ENCODE measurements at regions not wholly inside any gene's neighbourhood (a gene's known extent, or its start where the extent isn't known, plus 50 kb on each side); places are given as distances from the start of the nearest gene placed in this dataset.
"Not testable (repeated sequence)": the region's sequence is repeated elsewhere in the genome, so short reads cannot be mapped to it uniquely, and the experiment has no call there.

DNA sequence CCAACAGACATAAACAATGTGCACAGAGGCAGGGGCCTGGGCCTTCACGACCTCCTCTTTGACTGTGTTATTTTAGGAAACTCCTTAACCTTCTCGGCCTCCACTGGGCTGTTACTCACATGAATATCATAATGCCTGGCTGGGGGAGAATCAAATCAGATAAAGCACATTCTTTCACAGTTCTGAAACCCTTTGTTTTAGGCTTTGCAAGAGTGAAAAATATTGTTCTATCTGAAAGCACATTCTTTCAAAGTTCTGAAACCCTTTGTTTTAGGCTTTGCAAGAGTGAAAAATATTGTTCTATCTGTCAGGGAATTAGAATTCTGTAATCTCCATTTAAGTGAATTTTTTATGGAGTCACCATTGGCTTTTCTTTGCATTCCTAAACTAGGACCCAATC, 50.7 kb upstream of the SYNDIG1 start:
- H3K4me3 ChIP-seq (replicated peaks; ENCODE audit: low read depth, low read length): no peak overlapping the region
- DNase-seq (ENCODE audit: low read depth): no peak
- TF ChIP-seq, protein P1, sequence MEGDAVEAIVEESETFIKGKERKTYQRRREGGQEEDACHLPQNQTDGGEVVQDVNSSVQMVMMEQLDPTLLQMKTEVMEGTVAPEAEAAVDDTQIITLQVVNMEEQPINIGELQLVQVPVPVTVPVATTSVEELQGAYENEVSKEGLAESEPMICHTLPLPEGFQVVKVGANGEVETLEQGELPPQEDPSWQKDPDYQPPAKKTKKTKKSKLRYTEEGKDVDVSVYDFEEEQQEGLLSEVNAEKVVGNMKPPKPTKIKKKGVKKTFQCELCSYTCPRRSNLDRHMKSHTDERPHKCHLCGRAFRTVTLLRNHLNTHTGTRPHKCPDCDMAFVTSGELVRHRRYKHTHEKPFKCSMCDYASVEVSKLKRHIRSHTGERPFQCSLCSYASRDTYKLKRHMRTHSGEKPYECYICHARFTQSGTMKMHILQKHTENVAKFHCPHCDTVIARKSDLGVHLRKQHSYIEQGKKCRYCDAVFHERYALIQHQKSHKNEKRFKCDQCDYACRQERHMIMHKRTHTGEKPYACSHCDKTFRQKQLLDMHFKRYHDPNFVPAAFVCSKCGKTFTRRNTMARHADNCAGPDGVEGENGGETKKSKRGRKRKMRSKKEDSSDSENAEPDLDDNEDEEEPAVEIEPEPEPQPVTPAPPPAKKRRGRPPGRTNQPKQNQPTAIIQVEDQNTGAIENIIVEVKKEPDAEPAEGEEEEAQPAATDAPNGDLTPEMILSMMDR (IDR thresholded peaks at IDR 0.05; ENCODE audit: low read length, missing control alignments): no peak

DNA sequence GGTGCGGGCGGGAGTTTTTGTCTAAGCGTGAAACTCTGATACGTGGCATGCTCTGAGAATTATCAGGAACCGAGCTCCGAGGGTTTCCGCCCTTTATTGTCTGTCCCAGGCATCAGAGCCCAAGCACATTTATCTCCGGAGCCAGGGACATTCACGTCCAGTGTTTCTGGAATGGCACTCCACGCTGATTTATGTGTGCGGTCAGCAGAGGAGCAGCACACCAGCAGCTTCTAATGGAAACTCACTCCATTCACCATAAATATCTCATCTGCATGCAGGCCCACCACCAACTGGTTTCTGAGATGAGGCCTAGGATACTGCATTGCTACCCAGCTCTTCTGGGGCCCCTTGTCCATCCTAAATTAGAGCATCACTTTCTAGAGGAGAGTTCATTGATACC, 51.9 kb upstream of the SYNDIG1 start:
- DNase-seq (ENCODE audit: low read depth): no peak
- no peak overlapping the region for H3K4me3 ChIP-seq (replicated peaks; ENCODE audit: low read depth, low read length)
- TF ChIP-seq, protein P1 (IDR thresholded peaks at IDR 0.05; ENCODE audit: low read length, missing control alignments): no peak

DNA sequence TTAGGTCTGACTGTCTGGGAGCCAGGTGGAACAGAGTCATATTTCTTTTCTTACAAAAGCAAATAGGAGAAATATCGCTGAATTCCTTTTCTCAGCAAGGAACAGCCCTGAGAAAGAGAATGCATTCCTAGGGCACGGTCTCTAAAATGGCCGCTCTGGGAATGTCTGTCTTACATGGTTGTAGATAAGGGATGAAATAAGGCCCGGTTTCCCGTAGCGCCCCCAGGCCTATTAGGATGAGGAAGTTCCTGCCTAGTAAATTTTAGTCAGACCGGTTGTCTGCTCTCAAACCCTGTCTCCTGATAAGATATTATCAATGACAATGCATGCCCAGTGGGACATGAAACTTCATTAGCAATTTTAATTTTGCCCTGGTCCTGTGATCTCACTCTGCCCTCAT, 54.0 kb upstream of the SYNDIG1 start:
- not testable (repeated sequence) for H3K4me3 ChIP-seq (replicated peaks; ENCODE audit: low read depth, low read length); DNase-seq (ENCODE audit: low read depth)

DNA sequence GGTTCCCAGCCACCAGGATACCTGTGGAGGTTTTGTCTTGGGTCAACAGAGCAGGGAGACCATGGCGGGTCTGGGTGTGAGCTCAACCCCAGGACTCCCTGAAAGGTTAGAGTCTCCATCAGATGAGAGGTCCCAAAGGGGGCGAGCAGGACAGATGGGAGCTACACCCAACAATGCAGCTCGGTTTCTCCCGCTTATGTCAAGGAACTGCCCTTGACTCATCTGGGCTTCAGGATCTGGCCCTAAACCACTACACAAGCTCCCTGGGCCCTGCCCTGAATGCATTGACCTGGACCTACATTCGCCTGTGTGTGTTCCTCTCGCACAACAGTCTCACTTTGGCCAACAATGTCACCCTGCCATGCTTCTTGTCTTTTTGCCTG, 57.6 kb upstream of the SYNDIG1 start:
- DNase-seq (ENCODE audit: low read depth): no peak
- TF ChIP-seq, protein P1 (IDR thresholded peaks at IDR 0.05; ENCODE audit: low read length, missing control alignments): no peak

DNA sequence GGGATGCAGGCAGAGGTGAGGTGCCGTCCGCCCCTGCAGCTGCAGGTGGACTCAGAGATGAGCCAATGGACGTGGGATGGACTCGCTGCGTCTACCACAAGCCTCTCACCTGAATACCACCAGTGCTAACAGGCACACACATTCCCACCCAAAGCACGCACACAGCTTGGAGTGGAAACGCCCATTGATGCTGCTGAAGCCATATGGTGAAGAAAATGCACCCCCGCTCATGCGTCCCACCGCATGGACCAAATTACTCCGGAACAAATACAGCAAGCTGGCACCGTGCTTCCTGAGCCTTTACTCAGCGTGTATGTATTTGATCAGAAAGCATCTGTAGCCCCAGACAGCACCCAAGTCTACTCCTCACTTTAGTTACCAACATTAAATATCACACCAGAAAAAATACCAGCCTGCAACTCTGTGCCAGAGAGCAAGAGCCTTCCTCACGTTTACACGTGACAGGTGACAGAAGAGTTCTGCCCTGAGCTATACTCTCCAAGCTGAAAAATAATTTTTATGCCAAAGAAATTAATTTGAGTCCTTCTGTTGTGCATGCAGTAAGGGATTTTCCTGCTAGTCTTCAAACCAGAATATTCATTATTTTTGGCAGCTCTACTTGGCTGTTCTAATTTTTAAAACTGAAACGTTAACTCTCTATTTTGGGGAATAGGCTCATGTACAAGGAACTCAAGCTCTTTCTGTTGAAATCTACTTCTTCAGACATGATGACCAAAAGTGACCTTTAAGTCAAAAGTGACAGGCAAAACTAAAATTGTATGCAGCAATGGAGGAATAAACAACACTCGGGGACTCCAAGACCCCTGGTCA, 58.2 kb upstream of the SYNDIG1 start:
- no peak overlapping the region for H3K4me3 ChIP-seq (replicated peaks; ENCODE audit: low read depth, low read length)
- TF ChIP-seq, protein P1 (IDR thresholded peaks at IDR 0.05; ENCODE audit: low read length, missing control alignments): no peak
- DNase-seq (ENCODE audit: low read depth): no peak

More for the DNA sequence above, 57.6 kb upstream of the SYNDIG1 start:
- no peak overlapping the region for H3K4me3 ChIP-seq (replicated peaks; ENCODE audit: low read depth, low read length)

DNA sequence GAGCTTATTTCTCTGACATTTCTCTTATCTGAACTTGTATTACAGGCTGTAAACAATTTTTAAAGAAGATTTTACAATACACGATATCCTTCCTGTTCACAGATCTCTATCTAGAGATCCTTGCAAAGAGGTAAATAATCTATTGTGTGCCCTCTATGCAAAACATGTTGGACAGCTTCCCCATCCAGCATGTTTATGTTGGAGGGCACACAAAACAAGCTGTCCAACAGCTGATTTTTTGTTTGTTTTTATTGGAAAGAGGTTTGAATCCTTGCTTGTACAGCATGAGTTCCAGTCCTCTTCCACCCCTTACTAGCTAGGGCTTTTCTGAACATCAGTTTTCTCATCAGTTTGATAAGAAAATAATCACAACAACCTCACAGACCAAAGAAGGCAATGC, 62.3 kb upstream of the SYNDIG1 start:
- no peak overlapping the region for H3K4me3 ChIP-seq (replicated peaks; ENCODE audit: low read depth, low read length)
- no peak for DNase-seq (ENCODE audit: low read depth)
- TF ChIP-seq, protein P1 (IDR thresholded peaks at IDR 0.05; ENCODE audit: low read length, missing control alignments): no peak

DNA sequence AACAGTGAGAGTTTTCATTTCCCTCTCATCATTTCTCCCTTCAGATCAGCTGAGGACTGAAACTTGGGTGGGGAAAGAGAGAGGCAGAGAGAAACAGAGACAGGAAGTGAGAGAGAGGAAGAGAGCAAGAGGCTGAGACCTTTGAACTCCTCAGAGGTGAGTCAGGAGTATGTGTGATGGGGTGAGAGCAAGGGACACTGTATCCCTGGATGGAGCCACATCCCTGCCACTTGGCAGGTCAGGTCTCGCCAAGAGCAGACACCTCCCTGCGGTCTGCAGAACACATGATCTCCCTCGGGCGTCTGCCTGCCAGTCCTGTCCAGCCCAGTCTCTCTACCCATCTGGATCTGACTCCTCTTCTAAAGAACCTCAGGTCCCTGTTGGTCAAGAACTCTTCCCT, 62.7 kb upstream of the SYNDIG1 start:
- TF ChIP-seq, protein P1 (IDR thresholded peaks at IDR 0.05; ENCODE audit: low read length, missing control alignments): no peak
- DNase-seq (ENCODE audit: low read depth): no peak
- H3K4me3 ChIP-seq (replicated peaks; ENCODE audit: low read depth, low read length): no peak overlapping the region

Data from fibroblast of pulmonary artery (primary cell).